OCI-LY7 (cell line): ENCODE measurements at regions not wholly inside any gene's neighbourhood (a gene's known extent, or its start where the extent isn't known, plus 50 kb on each side); places are given as distances from the start of the nearest gene placed in this dataset.

Source experiments
- BruUV-seq: library from RNA; stranded (reverse); fragments of 400-500 nt; replicated peaks from 2 replicates; lab custom pipeline; 2021; lab: Mats Ljungman, UMichigan
- CTCF ChIA-PET: fragments of 300-600 bp; sonication (Branson Sonifier 250); formaldehyde crosslinking; loops from one replicate; lab custom pipeline; 2022; ENCODE audit warnings: antibody characterized with exemption; ENCODE audit not compliant: unreplicated experiment; lab: Charles Lee
- POLR2A ChIA-PET: fragments of 300-600 bp; sonication (Branson Sonifier 250); formaldehyde crosslinking; loops from one replicate; lab custom pipeline; 2022; ENCODE audit warnings: antibody characterized with exemption; lab: Charles Lee
- DNase-seq: peaks from one replicate; pipeline ENCODE4 v3.0.0-alpha.2; 2015; ENCODE audit warnings: low spot score
- H2AFZ ChIP-seq: fragments of 200-600 bp; sonication (generic), shearing (Covaris generic); 2 replicates; pipeline ENCODE4 v1.6.1; 2014; ENCODE audit warnings: mild to moderate bottlenecking, antibody characterized with exemption, low read length, moderate library complexity
- H3K27ac ChIP-seq: fragments of 200-600 bp; sonication (generic); 2 replicates; pipeline ENCODE4 v1.5.1; 2014; ENCODE audit warnings: mixed run types, low read depth, mild to moderate bottlenecking, moderate library complexity, low read length, inconsistent platforms; ENCODE audit not compliant: poor library complexity, severe bottlenecking
- H3K36me3 ChIP-seq: fragments of 200-600 bp; sonication (generic); 2 replicates; pipeline ENCODE4 v1.6.1; 2014; ENCODE audit warnings: mild to moderate bottlenecking, antibody characterized with exemption, low read length, moderate library complexity, mixed read lengths; ENCODE audit not compliant: insufficient read depth
- H3K4me1 ChIP-seq: fragments of 200-600 bp; sonication (generic); 2 replicates; pipeline ENCODE4 v1.5.1; 2014; ENCODE audit warnings: mild to moderate bottlenecking, low read length; ENCODE audit not compliant: insufficient read depth, poor library complexity, severe bottlenecking
- H3K4me2 ChIP-seq: fragments of 200-600 bp; sonication (generic); 2 replicates; pipeline ENCODE4 v1.6.1; 2014; ENCODE audit warnings: mild to moderate bottlenecking, low read length
- H3K4me3 ChIP-seq: fragments of 200-600 bp; sonication (generic); 2 replicates; pipeline ENCODE4 v1.5.1; 2014; ENCODE audit warnings: mild to moderate bottlenecking, low read depth, low read length; ENCODE audit not compliant: poor library complexity, severe bottlenecking
- H3K79me2 ChIP-seq: fragments of 200-600 bp; sonication (generic); 2 replicates; pipeline ENCODE4 v1.6.1; 2016; ENCODE audit warnings: low read depth, mild to moderate bottlenecking, low read length, moderate library complexity, mixed read lengths; ENCODE audit not compliant: insufficient read depth
- H3K9me2 ChIP-seq: fragments of 200-600 bp; sonication (generic); 2 replicates; pipeline ENCODE4 v1.6.1; 2016; ENCODE audit warnings: mild to moderate bottlenecking, low read length, mixed read lengths; ENCODE audit not compliant: insufficient read depth
- H3K9me3 ChIP-seq: fragments of 200-600 bp; sonication (generic); 2 replicates; pipeline ENCODE4 v1.6.1; 2014; ENCODE audit warnings: mild to moderate bottlenecking, mixed run types, low read length, mixed read lengths
- H4K20me1 ChIP-seq: fragments of 200-600 bp; sonication (generic); 2 replicates; pipeline ENCODE4 v1.6.1; 2014; ENCODE audit warnings: mild to moderate bottlenecking, antibody characterized with exemption, low read length, moderate library complexity, mixed read lengths; ENCODE audit not compliant: insufficient read depth
- EZH2phosphoT487 ChIP-seq: fragments of 200-600 bp; sonication (generic); IDR thresholded peaks from 2 replicates; pipeline ENCODE4 v1.6.1; 2018; ENCODE audit warnings: low read depth, borderline replicate concordance, mild to moderate bottlenecking, mixed run types, antibody characterized with exemption, low read length, moderate library complexity, mixed read lengths
- intact Hi-C: fragments of 100-400 bp; cut with micrococcal nuclease; formaldehyde crosslinking; loops from one replicate; pipeline ENCODE4 v1.10.0; 2022; ENCODE audit not compliant: unreplicated experiment
- TF ChIP-seq, protein P1 (sequence below): fragments of 200-600 bp; sonication (generic); conservative IDR thresholded peaks from 2 replicates; pipeline ENCODE4 v1.5.1; 2014; ENCODE audit warnings: mild to moderate bottlenecking, antibody characterized with exemption, low read length, moderate library complexity, mixed read lengths

DNA sequence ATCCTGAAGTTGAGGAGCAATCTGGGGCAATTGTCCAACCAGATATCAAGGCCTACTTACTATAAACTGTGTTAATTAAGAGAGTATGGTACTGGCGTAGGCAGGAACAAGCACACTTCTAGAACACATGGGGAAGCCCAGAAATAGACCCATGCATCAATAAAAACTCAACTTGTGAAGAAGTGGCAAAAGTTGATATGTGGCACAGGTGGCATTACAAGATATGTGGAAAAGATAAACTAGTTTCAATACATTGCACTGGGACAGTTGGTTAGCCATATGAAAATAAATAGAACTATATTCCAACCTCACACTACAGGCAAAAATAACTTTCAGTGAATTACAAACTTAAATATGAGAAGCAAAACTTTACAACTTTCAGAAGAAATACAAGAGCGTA is 828.7 kb upstream of the LRRN3 start:
- Histone ChIP-seq H4K20me1 (no peaks in the 10 kb centered on the region), H3K9me2 (no peaks in the 10 kb centered on the region), H3K9me3 (no peaks in the 10 kb centered on the region), H3K27ac (no peak overlapping the region), H3K4me3 (no peak overlapping the region), H3K4me2 (no peak overlapping the region), H3K36me3 (no peaks in the 10 kb centered on the region), H2AFZ (no peak overlapping the region), H3K79me2 (no peaks in the 10 kb centered on the region), H3K4me1 (no peaks in the 10 kb centered on the region)
- intact Hi-C loops: no loop called here
- DNase-seq: no peak
- CTCF ChIA-PET: no interaction called here
- POLR2A ChIA-PET: no interaction called here
- BruUV-seq: no TSS peak
- no peak for TF ChIP-seq EZH2phosphoT487
- TF ChIP-seq, protein P1, sequence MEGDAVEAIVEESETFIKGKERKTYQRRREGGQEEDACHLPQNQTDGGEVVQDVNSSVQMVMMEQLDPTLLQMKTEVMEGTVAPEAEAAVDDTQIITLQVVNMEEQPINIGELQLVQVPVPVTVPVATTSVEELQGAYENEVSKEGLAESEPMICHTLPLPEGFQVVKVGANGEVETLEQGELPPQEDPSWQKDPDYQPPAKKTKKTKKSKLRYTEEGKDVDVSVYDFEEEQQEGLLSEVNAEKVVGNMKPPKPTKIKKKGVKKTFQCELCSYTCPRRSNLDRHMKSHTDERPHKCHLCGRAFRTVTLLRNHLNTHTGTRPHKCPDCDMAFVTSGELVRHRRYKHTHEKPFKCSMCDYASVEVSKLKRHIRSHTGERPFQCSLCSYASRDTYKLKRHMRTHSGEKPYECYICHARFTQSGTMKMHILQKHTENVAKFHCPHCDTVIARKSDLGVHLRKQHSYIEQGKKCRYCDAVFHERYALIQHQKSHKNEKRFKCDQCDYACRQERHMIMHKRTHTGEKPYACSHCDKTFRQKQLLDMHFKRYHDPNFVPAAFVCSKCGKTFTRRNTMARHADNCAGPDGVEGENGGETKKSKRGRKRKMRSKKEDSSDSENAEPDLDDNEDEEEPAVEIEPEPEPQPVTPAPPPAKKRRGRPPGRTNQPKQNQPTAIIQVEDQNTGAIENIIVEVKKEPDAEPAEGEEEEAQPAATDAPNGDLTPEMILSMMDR: no peak

DNA sequence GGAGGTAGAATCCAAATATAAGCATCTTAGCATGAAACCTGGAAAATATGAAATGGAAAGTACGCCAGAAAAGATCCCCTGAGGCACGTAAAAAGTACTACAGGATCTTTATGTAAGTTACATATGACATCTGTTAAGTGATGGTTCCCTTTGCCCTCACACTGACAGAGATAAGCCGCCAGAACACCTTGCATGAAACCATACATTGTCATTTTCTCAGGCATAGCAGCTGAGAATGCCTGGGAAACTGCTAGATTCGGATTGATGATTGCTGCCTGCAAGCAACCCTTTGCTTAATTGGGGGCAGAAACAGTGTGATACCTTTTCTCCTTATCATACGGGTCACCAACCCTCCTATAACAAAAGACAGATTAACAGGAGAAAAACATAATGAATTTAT is 826.6 kb upstream of the LRRN3 start:
- Histone ChIP-seq H3K4me3 (no peak overlapping the region), H3K27ac (no peak overlapping the region), H2AFZ (no peak overlapping the region), H3K9me3 (no peaks in the 10 kb centered on the region), H3K4me2 (no peak overlapping the region), H3K4me1 (no peaks in the 10 kb centered on the region), H3K79me2 (no peaks in the 10 kb centered on the region), H3K36me3 (no peaks in the 10 kb centered on the region), H4K20me1 (no peaks in the 10 kb centered on the region), H3K9me2 (no peaks in the 10 kb centered on the region)
- intact Hi-C loops: no loop called here
- ChIA-PET CTCF (no interaction called here), POLR2A (interaction anchor here (0.6 to 0.8 kb wide), 2 partner anchors 44 to 222 kb away, joined by 3 to 5 read pairs; no protein-coding TSS in a partner anchor)
- no TSS peak for BruUV-seq
- no peak for DNase-seq
- TF ChIP-seq, protein P1: no peak
- no peak for TF ChIP-seq EZH2phosphoT487

DNA sequence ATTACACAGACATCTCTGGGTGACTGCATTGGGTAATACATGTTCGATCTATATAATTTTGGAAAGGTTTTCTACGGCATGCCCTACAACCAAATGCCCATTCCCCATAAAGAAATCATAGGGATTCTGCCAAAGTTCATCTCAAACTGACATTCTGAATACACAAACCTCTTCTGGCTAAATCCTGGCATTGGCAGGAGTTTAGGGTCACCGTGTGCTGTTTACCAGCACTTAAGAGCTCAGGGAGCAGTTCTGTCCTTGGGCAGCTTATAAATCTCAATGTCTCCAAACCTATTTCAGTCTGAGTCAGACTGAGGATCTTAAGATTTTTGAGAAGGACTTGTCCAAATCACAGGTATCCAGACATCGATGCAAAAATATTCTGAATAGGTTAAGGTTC is 809.6 kb upstream of the LRRN3 start:
- no peak overlapping the region for H2AFZ ChIP-seq
- H3K36me3 ChIP-seq: no peaks in the 10 kb centered on the region
- H3K27ac ChIP-seq: no peak overlapping the region
- H3K4me1 ChIP-seq: no peaks in the 10 kb centered on the region
- TF ChIP-seq, protein P1: no peak
- TF ChIP-seq EZH2phosphoT487: no peak
- H3K79me2 ChIP-seq: no peaks in the 10 kb centered on the region
- ChIA-PET POLR2A (interaction anchor here (0.6 kb wide), 1 partner anchor 718 kb away, joined by 4 read pairs; no protein-coding TSS in a partner anchor), CTCF (no interaction called here)
- no peaks in the 10 kb centered on the region for H3K9me2 ChIP-seq
- intact Hi-C loops: no loop called here
- H3K9me3 ChIP-seq: no peaks in the 10 kb centered on the region
- H3K4me2 ChIP-seq: no peak overlapping the region
- no peak overlapping the region for H3K4me3 ChIP-seq
- no TSS peak for BruUV-seq
- H4K20me1 ChIP-seq: no peaks in the 10 kb centered on the region
- no peak for DNase-seq
